ENCODE measurements at regions not wholly inside any gene's neighbourhood (a gene's known extent, or its start where the extent isn't known, plus 50 kb on each side); places are given as distances from the start of the nearest gene placed in this dataset.

DNA sequence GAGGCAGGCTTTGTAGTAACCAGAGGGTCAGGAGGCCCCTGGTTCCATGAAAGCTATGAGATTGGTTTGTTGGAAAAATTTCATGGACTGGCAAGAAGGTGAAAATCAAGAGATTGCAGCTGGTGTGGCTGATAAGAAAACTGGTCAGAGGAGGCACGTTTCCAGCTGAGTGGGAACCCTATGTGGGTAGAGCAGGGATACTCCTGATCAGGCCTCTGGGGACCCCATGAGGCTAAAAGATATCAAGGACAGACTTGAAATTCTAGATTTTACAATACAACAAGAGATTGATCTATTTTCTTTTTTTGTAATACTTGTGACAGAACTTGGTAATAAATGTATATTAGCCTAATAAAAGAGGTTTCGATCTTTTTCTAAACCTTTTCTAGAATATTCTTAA is 1615.1 kb downstream of the DPP10 start:
- TF ChIP-seq, protein P1, sequence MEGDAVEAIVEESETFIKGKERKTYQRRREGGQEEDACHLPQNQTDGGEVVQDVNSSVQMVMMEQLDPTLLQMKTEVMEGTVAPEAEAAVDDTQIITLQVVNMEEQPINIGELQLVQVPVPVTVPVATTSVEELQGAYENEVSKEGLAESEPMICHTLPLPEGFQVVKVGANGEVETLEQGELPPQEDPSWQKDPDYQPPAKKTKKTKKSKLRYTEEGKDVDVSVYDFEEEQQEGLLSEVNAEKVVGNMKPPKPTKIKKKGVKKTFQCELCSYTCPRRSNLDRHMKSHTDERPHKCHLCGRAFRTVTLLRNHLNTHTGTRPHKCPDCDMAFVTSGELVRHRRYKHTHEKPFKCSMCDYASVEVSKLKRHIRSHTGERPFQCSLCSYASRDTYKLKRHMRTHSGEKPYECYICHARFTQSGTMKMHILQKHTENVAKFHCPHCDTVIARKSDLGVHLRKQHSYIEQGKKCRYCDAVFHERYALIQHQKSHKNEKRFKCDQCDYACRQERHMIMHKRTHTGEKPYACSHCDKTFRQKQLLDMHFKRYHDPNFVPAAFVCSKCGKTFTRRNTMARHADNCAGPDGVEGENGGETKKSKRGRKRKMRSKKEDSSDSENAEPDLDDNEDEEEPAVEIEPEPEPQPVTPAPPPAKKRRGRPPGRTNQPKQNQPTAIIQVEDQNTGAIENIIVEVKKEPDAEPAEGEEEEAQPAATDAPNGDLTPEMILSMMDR (IDR thresholded peaks at IDR 0.05; ENCODE audit: low read length, missing control alignments): no peak
- DNase-seq (ENCODE audit: low read depth): no peak
- H3K4me3 ChIP-seq (replicated peaks; ENCODE audit: low read depth, low read length): no peak overlapping the region

DNA sequence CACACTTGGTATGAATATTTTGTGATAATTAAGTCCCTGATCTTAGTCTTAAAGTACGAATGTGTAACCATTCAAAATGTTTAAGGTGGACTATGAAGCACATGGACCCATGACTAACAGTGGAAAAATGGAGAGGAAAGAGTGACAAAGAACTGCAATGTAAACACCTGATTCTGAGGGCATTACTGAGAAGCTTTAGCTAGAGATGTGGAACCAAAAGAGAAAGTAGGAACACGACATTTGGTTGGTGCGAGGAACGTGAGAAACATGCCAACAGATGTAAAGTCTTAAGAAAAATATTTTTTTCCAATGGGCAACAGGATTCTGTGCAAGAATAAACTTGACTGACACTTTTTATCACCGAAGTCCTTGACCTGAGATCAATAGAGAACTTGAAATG is 1618.6 kb downstream of the DPP10 start:
- no peak overlapping the region for H3K4me3 ChIP-seq (replicated peaks; ENCODE audit: low read depth, low read length)
- TF ChIP-seq, protein P1 (IDR thresholded peaks at IDR 0.05; ENCODE audit: low read length, missing control alignments): no peak
- DNase-seq (ENCODE audit: low read depth): no peak

DNA sequence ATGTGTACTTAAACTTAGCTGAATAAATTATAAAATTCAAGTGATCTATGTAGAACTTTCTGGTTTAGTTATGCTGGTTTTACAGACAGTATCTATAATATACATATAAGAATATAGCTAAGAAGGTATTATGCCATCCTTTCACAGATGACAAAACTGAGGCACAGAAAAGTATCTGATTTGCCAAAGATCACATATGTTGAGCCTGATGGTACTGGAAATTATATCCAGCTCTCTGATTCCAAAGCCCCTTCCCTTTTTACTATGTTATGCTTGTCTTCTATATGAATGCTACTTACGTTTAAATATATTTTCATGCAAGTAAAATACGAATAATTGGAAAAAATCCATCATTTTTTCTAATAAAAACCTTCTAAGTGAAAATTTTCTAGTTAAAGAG is 1631.3 kb downstream of the DPP10 start:
- no peak for DNase-seq (ENCODE audit: low read depth)
- H3K4me3 ChIP-seq (replicated peaks; ENCODE audit: low read depth, low read length): no peak overlapping the region
- TF ChIP-seq, protein P1 (IDR thresholded peaks at IDR 0.05; ENCODE audit: low read length, missing control alignments): no peak

DNA sequence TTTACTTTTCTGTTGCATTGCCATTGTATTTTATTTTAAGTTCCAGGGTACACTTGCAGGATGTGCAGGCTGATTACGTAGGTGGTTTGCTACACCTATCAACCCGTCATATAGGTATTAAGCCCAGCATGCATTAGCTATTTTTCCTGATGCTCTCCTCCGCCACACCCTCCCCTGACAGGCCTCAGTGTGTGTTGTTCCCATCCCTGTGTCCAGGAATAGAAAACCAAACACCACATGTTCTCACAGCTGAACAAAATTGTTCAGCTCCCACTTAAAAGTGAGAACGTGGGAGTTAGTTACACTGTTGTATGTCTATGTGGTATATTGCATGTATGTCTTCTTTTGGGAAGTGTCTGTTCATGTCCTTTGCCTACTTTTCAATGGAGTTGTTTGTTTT is 1631.7 kb downstream of the DPP10 start:
- TF ChIP-seq, protein P1 (IDR thresholded peaks at IDR 0.05; ENCODE audit: low read length, missing control alignments): no peak
- no peak overlapping the region for H3K4me3 ChIP-seq (replicated peaks; ENCODE audit: low read depth, low read length)
- no peak for DNase-seq (ENCODE audit: low read depth)

DNA sequence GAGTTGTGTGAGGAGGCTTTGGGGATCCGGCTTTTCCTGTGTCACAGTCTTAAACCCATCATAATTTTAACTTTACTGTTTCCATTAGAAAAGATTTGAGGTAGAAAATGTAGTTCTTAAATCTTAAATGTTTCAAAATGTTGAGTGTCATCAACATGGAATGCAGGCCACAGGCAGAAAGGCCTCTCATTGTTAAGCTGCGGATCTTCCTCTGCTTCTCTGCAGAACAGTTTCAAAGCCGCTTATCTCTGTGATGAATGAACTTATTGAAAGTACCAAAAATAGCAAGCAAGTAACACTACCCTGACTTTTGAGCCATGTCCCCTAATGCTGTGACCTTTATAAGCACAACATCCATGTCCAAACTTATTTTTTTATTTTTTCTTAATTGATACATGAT is 1645.8 kb downstream of the DPP10 start:
- no peak for DNase-seq (ENCODE audit: low read depth)
- H3K4me3 ChIP-seq (replicated peaks; ENCODE audit: low read depth, low read length): no peak overlapping the region
- TF ChIP-seq, protein P1 (IDR thresholded peaks at IDR 0.05; ENCODE audit: low read length, missing control alignments): no peak

DNA sequence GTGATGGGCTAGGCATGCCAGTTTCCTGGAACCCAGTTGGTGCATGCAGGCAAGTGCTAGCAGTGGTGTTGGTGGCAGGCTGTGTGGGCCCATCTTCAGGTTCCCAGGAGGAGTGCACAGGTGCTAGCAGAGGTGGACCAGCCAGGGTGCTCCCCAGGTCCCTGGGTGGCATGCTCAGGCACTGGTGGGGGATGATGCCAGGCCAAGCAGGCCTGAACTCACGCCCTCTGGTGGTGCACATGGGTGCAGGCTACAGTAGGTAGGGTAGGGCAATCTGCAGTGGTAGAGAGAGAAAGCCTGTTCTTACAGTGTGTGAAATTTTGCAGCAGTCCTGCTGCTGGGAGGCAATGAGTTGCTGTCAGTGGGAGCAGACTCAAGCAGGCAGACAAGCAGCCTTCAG is 1651.8 kb downstream of the DPP10 start:
- H3K4me3 ChIP-seq (replicated peaks; ENCODE audit: low read depth, low read length): no peak overlapping the region
- TF ChIP-seq, protein P1 (IDR thresholded peaks at IDR 0.05; ENCODE audit: low read length, missing control alignments): no peak
- DNase-seq (ENCODE audit: low read depth): no peak

DNA sequence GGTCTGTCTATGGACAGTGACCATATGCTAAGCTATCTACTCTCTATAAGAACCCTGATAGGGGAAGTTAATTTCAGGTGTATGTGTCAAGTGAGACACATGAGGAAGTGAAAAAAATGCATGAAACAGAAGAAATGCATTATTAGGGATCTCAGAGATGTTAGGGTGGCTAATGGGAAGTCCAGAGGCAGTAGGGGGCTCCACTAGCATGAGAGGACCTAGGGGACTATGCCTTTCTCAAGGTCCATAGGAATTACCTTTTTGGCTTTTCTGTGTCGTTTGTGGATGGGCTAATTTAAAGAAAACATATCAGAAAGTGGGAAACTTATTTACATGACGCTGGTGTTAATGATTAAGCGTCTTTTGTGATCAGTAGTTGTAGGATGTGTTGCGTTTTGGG is 1653.2 kb downstream of the DPP10 start:
- DNase-seq (ENCODE audit: low read depth): no peak
- TF ChIP-seq, protein P1 (IDR thresholded peaks at IDR 0.05; ENCODE audit: low read length, missing control alignments): no peak
- no peak overlapping the region for H3K4me3 ChIP-seq (replicated peaks; ENCODE audit: low read depth, low read length)

Data from fibroblast of pulmonary artery (primary cell).